ENCODE measurements at regions not wholly inside any gene's neighbourhood (a gene's known extent, or its start where the extent isn't known, plus 50 kb on each side); places are given as distances from the start of the nearest gene placed in this dataset.
"Not testable (repeated sequence)": the region's sequence is repeated elsewhere in the genome, so short reads cannot be mapped to it uniquely, and the experiment has no call there.

DNA sequence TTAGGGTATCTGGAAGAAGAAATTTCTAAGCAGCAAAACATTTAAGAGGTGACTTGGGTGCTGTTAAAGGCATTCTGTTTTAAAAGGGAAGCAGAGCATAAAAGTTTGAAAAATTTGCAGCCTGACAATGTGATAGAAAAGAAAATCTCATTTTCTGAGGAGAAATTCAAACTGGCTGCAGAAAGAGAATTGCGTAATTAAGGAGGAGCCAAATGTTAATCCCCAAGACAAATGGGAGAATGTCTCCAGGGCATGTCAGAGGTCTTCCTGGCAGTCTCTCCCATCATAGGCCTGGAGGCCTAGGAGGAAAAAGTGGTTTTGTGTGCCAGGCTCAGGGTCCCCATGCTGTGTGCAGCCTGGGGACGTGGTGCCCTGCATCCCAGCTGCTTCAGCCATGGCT is 230.6 kb downstream of the TAF11L14 start:
- H2BK120ac ChIP-seq (ENCODE audit: low read depth, low read length); POLR2A ChIA-PET (ENCODE audit: unreplicated experiment); H3K18ac ChIP-seq (ENCODE audit: low read depth, low read length); H3K4me2 ChIP-seq (ENCODE audit: low read depth, low read length); CTCF ChIA-PET; H3K23ac ChIP-seq (ENCODE audit: low read depth, low read length); in situ Hi-C loops (cut with MboI; ENCODE audit: low sequenced_read_pairs); H4K91ac ChIP-seq (ENCODE audit: insufficient read depth, low read depth, low read length); H3K4me1 ChIP-seq (ENCODE audit: control insufficient read depth, insufficient read depth, low read length); H2AK5ac ChIP-seq (ENCODE audit: low read depth, low read length); intact Hi-C loops (cut with micrococcal nuclease); H2BK15ac ChIP-seq (ENCODE audit: low read depth, low read length); H3K4me3 ChIP-seq (ENCODE audit: insufficient read depth, low read depth, low read length); H2AFZ ChIP-seq (replicated peaks; ENCODE audit: low read length, poor library complexity); DNase-seq; H3K9ac ChIP-seq (ENCODE audit: low read depth, low read length); H2AK9ac ChIP-seq (replicated peaks; ENCODE audit: low read depth, low read length, poor library complexity); H3K56ac ChIP-seq (ENCODE audit: extremely low read depth, insufficient read depth, low read length); ATAC-seq (ENCODE audit: low read depth); H3K27ac ChIP-seq (ENCODE audit: insufficient read depth, low read length); H2BK5ac ChIP-seq (ENCODE audit: low read depth, low read length, poor library complexity, severe bottlenecking); H3K36me3 ChIP-seq (ENCODE audit: control insufficient read depth, insufficient read depth, low read length); H2BK20ac ChIP-seq (ENCODE audit: low read depth, low read length); H4K8ac ChIP-seq (ENCODE audit: low read depth in 2 of 2, low read length in 2 of 2); H3K27me3 ChIP-seq (ENCODE audit: control insufficient read depth, insufficient read depth, low read length); H3K4ac ChIP-seq (ENCODE audit: low read depth, low read length); H3K79me1 ChIP-seq (ENCODE audit: low read depth in 1 of 2, low read length in 2 of 2); dilution Hi-C loops (cut with HindIII; ENCODE audit: low sequenced_read_pairs, unreplicated experiment); H3K9me3 ChIP-seq (ENCODE audit: control insufficient read depth, insufficient read depth, low read length); BruUV-seq (replicated peaks); H3K9me1 ChIP-seq (ENCODE audit: insufficient read depth, low read length); H4K5ac ChIP-seq (ENCODE audit: low read depth, low read length); H3K14ac ChIP-seq (replicated peaks; ENCODE audit: low read depth, low read length); H4K20me1 ChIP-seq (ENCODE audit: insufficient read depth, low read length): not testable (repeated sequence)
- WGBS, 2 experiments (ENCODE audit: extremely low coverage in 2 of 2, insufficient read length in 1 of 2) = no CpG with 5 or more reads among the region's 2 CpGs
- TF ChIP-seq CEBPB (IDR thresholded peaks at IDR 0.05; ENCODE audit: low read depth, low read length) = 0 out of 2 replicates have a peak, but pooled peaks have one; percentile 6

DNA sequence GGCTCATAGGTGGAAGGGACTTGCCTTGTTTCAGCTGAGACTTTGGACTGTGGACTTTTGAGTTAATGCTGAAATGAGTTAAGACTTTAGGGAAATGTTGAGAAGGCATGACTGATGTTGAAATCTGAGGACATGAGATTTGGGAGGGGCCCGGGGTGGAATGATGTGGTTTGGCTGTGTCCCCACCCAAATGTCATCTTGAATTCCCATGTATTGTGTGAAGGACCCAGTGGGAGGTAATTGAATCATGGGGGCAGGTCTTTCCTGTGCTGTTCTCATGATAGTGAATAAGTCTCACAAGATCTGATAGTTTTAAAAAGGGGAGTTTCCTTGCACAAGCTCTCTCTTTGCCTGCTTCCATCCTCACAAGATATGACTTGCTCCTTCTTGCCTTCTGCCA is 231.7 kb downstream of the TAF11L14 start:
- H2BK120ac ChIP-seq (ENCODE audit: low read depth, low read length); H4K91ac ChIP-seq (ENCODE audit: insufficient read depth, low read depth, low read length); H2AK5ac ChIP-seq (ENCODE audit: low read depth, low read length); DNase-seq; H3K4me3 ChIP-seq (ENCODE audit: insufficient read depth, low read depth, low read length); H4K20me1 ChIP-seq (ENCODE audit: insufficient read depth, low read length); H3K14ac ChIP-seq (replicated peaks; ENCODE audit: low read depth, low read length); ATAC-seq (ENCODE audit: low read depth); H2BK15ac ChIP-seq (ENCODE audit: low read depth, low read length); H3K4me1 ChIP-seq (ENCODE audit: control insufficient read depth, insufficient read depth, low read length); H3K36me3 ChIP-seq (ENCODE audit: control insufficient read depth, insufficient read depth, low read length); CTCF ChIA-PET; intact Hi-C loops (cut with micrococcal nuclease); H3K27ac ChIP-seq (ENCODE audit: insufficient read depth, low read length); H4K8ac ChIP-seq (ENCODE audit: low read depth in 2 of 2, low read length in 2 of 2); H2BK5ac ChIP-seq (ENCODE audit: low read depth, low read length, poor library complexity, severe bottlenecking); H2AK9ac ChIP-seq (replicated peaks; ENCODE audit: low read depth, low read length, poor library complexity); H3K4me2 ChIP-seq (ENCODE audit: low read depth, low read length); H3K18ac ChIP-seq (ENCODE audit: low read depth, low read length); H2BK20ac ChIP-seq (ENCODE audit: low read depth, low read length); POLR2A ChIA-PET (ENCODE audit: unreplicated experiment); H3K9ac ChIP-seq (ENCODE audit: low read depth, low read length); H3K27me3 ChIP-seq (ENCODE audit: control insufficient read depth, insufficient read depth, low read length); H3K56ac ChIP-seq (ENCODE audit: extremely low read depth, insufficient read depth, low read length); BruUV-seq (replicated peaks); H2AFZ ChIP-seq (replicated peaks; ENCODE audit: low read length, poor library complexity); H4K5ac ChIP-seq (ENCODE audit: low read depth, low read length); H3K9me1 ChIP-seq (ENCODE audit: insufficient read depth, low read length); H3K4ac ChIP-seq (ENCODE audit: low read depth, low read length); H3K9me3 ChIP-seq (ENCODE audit: control insufficient read depth, insufficient read depth, low read length); H3K23ac ChIP-seq (ENCODE audit: low read depth, low read length); H3K79me1 ChIP-seq (ENCODE audit: low read depth in 1 of 2, low read length in 2 of 2); dilution Hi-C loops (cut with HindIII; ENCODE audit: low sequenced_read_pairs, unreplicated experiment); in situ Hi-C loops (cut with MboI; ENCODE audit: low sequenced_read_pairs): not testable (repeated sequence)
- WGBS, 2 experiments (ENCODE audit: extremely low coverage in 2 of 2, insufficient read length in 1 of 2) = no CpG with 5 or more reads among the region's 1 CpG

Measured in IMR-90 (cell line).